Esophagus muscularis mucosa (tissue), 4 donors: ENCODE measurements at regions not wholly inside any gene's neighbourhood (a gene's known extent, or its start where the extent isn't known, plus 50 kb on each side); places are given as distances from the start of the nearest gene placed in this dataset.

Source experiments
- DNase-seq: peaks from one replicate; pipeline ENCODE4 v3.0.0-alpha.2; 2017; ENCODE audit errors: extremely low spot score
- H3K27ac ChIP-seq, 4 donors: fragments of 200-600 bp; sonication (generic); replicated peaks in 1 of 4; 1 replicate in 3 of 4; 2 replicates in 1 of 4; pipeline ENCODE4 v1.5.1; 2016 to 2019; ENCODE audit warnings: mild to moderate bottlenecking in 1 of 4
- H3K27me3 ChIP-seq, 4 donors: fragments of 200-600 bp; sonication (generic); one replicate each; pipeline versions ENCODE4 v1.5.1 to v1.6.0; 2016 to 2019
- H3K36me3 ChIP-seq, 4 donors: fragments of 200-600 bp; sonication (generic); one replicate each; pipeline ENCODE4 v1.5.1; 2016 to 2019
- H3K4me1 ChIP-seq, 4 donors: fragments of 200-600 bp; sonication (generic); one replicate each; pipeline ENCODE4 v1.5.1; 2016 to 2019
- H3K4me3 ChIP-seq, 4 donors: fragments of 200-600 bp; sonication (generic); 1 replicate in 2 of 4; 2 replicates in 2 of 4; pipeline ENCODE4 v1.5.1; 2016 to 2019; ENCODE audit warnings: mild to moderate bottlenecking in 4 of 4, moderate library complexity in 1 of 4
- H3K9me3 ChIP-seq, 4 donors: fragments of 200-600 bp; sonication (generic); 1 replicate in 3 of 4; 2 replicates in 1 of 4; pipeline ENCODE4 v1.5.1; 2016 to 2019
- CTCF ChIP-seq, 3 experiments: fragments of 200-600 bp in 2 of 3; fragments of 450-650 bp in 1 of 3; sonication (generic) in 2 of 3; IDR thresholded peaks; one replicate each; pipeline ENCODE4 v1.5.1; 2017 to 2019; ENCODE audit warnings: antibody characterized with exemption in 3 of 3, mild to moderate bottlenecking in 2 of 3, moderate library complexity in 1 of 3
- EP300 ChIP-seq: sonication (generic); formaldehyde crosslinking; IDR thresholded peaks from one replicate; pipeline ENCODE4 v1.6.1; 2017; ENCODE audit warnings: antibody characterized with exemption
- POLR2A ChIP-seq: fragments of 450-650 bp; IDR thresholded peaks from one replicate; pipeline ENCODE4 v1.6.1; 2017; ENCODE audit warnings: antibody characterized with exemption, moderate library complexity, mild to moderate bottlenecking, low read depth
- POLR2AphosphoS5 ChIP-seq, 2 donors: sonication (generic); formaldehyde crosslinking; IDR thresholded peaks; one replicate each; pipeline ENCODE4 v1.6.1; 2017; ENCODE audit warnings: antibody characterized with exemption in 2 of 2
- WGBS: methylation state at CpG from one replicate; pipeline ENCODE4 v1.1.5; 2018; 5-methylcytosine and 5-hydroxymethylcytosine counted together
- intact Hi-C: fragments of 100-400 bp; cut with DNase I; formaldehyde crosslinking; loops from one replicate; pipeline ENCODE4 v1.15.1; 2023

GRCh38 chr21:35575280-35575915, 484.9 kb downstream of the SETD4 start:
- Histone ChIP-seq H3K27me3 (no peaks in the 10 kb centered on the region), H3K36me3 (no peaks in the 10 kb centered on the region), H3K27ac (no peak overlapping the region), H3K9me3 (no peaks in the 10 kb centered on the region), H3K4me3 (no peak overlapping the region), H3K4me1 (no peaks in the 10 kb centered on the region)
- DNase-seq: no peak
- WGBS: 78% methylated on average over 3 of the region's 3 CpGs
- TF ChIP-seq POLR2AphosphoS5 (IDR thresholded peaks at IDR 0.05) (no peak), POLR2A (no peak), CTCF (IDR thresholded peaks at IDR 0.05) (no peak), EP300 (no peak)
- intact Hi-C loops: no loop called here

- no peaks in the 10 kb centered on the region for H3K27me3 ChIP-seq
- H3K9me3 ChIP-seq: no peaks in the 10 kb centered on the region
- no peak for DNase-seq
- no peak overlapping the region for H3K27ac ChIP-seq
- no peak overlapping the region for H3K4me3 ChIP-seq
- intact Hi-C loops: no loop called here
- 60% methylated on average over 6 of the region's 6 CpGs for WGBS
- no peaks in the 10 kb centered on the region for H3K36me3 ChIP-seq
- no peak for TF ChIP-seq CTCF (IDR thresholded peaks at IDR 0.05)
- TF ChIP-seq EP300: no peak
- no peak for TF ChIP-seq POLR2A
- no peak for TF ChIP-seq POLR2AphosphoS5 (IDR thresholded peaks at IDR 0.05)
- no peaks in the 10 kb centered on the region for H3K4me1 ChIP-seq
Measured at GRCh38 chr21:35573472-35574374, 486.6 kb downstream of the SETD4 start.

- no peak for TF ChIP-seq CTCF (IDR thresholded peaks at IDR 0.05)
- no peak for TF ChIP-seq EP300
- TF ChIP-seq POLR2AphosphoS5 (IDR thresholded peaks at IDR 0.05): no peak
- no peak for TF ChIP-seq POLR2A
- H3K27me3 ChIP-seq: no peaks in the 10 kb centered on the region
- intact Hi-C loops: no loop called here
- 85% methylated on average over 7 of the region's 7 CpGs for WGBS
- no peaks in the 10 kb centered on the region for H3K4me1 ChIP-seq
- no peak overlapping the region for H3K4me3 ChIP-seq
- DNase-seq: no peak
- no peak overlapping the region for H3K27ac ChIP-seq
- no peaks in the 10 kb centered on the region for H3K9me3 ChIP-seq
- no peaks in the 10 kb centered on the region for H3K36me3 ChIP-seq
Measured at GRCh38 chr21:35571910-35572309, 488.4 kb downstream of the SETD4 start.

GRCh38 chr21:35568643-35569042, 491.7 kb downstream of the SETD4 start:
- no peaks in the 10 kb centered on the region for H3K36me3 ChIP-seq
- no peak overlapping the region for H3K27ac ChIP-seq
- no peak for TF ChIP-seq POLR2AphosphoS5 (IDR thresholded peaks at IDR 0.05)
- TF ChIP-seq CTCF (IDR thresholded peaks at IDR 0.05): no peak
- no peak for TF ChIP-seq EP300
- TF ChIP-seq POLR2A: no peak
- DNase-seq: no peak
- no peaks in the 10 kb centered on the region for H3K27me3 ChIP-seq
- 79% methylated on average over 5 of the region's 5 CpGs for WGBS
- H3K9me3 ChIP-seq: no peaks in the 10 kb centered on the region
- H3K4me1 ChIP-seq: peaks cover 2 to 8% (median 7%) of the 10 kb centered on the region in 4 donors
- no peak overlapping the region for H3K4me3 ChIP-seq
- intact Hi-C loops: no loop called here
